Activated CD8-positive, alpha-beta T cell treated with anti-CD3 and anti-CD28 coated beads, Interleukin-2, amount 10 ng/mL, durations not matched to agents 7 days and 5 days (primary cell): ENCODE measurements at regions not wholly inside any gene's neighbourhood (a gene's known extent, or its start where the extent isn't known, plus 50 kb on each side); places are given as distances from the start of the nearest gene placed in this dataset.
"Not testable (repeated sequence)": the region's sequence is repeated elsewhere in the genome, so short reads cannot be mapped to it uniquely, and the experiment has no call there.

Experiments used
- ATAC-seq: fragments of 150-1000 bp; cut with Tn5 transposase; one replicate; pipeline ENCODE4 v1.10.0; 2021; ENCODE audit warnings: moderate library complexity
- CTCF ChIA-PET: fragments of 350-600 bp; sonication (Branson Sonifier 250); formaldehyde crosslinking; loops from one replicate; lab custom pipeline; 2021; ENCODE audit warnings: antibody characterized with exemption; lab: Charles Lee
- POLR2A ChIA-PET: fragments of 350-600 bp; sonication (Branson Sonifier 250); formaldehyde crosslinking; loops from one replicate; lab custom pipeline; 2021; ENCODE audit warnings: antibody characterized with exemption; lab: Charles Lee
- DNase-seq: peaks from one replicate; pipeline ENCODE4 v3.0.0-alpha.2; 2020
- H3K27ac Mint-ChIP-seq: one replicate; pipeline ENCODE4 v1.8.0; 2021; ENCODE audit warnings: mild to moderate bottlenecking, mixed read lengths
- H3K27me3 Mint-ChIP-seq: one replicate; pipeline ENCODE4 v1.8.0; 2021; ENCODE audit warnings: low read depth, mixed read lengths
- H3K36me3 Mint-ChIP-seq: one replicate; pipeline ENCODE4 v1.8.0; 2021; ENCODE audit warnings: low read depth, mixed read lengths
- H3K4me1 Mint-ChIP-seq: one replicate; pipeline ENCODE4 v1.8.0; 2021; ENCODE audit warnings: low read depth, mixed read lengths
- H3K4me3 Mint-ChIP-seq: one replicate; pipeline ENCODE4 v1.8.0; 2021; ENCODE audit warnings: mild to moderate bottlenecking, mixed read lengths
- H3K9me3 Mint-ChIP-seq: one replicate; pipeline ENCODE4 v1.8.0; 2022; ENCODE audit warnings: mixed read lengths; ENCODE audit not compliant: insufficient read depth

GRCh38 chr2:195151711-195152110 is 505.3 kb upstream of the SLC39A10 start:
- H3K4me1 Mint-ChIP-seq = no peaks in the 10 kb centered on the region
- POLR2A ChIA-PET = no interaction called here
- CTCF ChIA-PET = no interaction called here
- no peaks in the 10 kb centered on the region for H3K9me3 Mint-ChIP-seq
- H3K27ac Mint-ChIP-seq = no peak overlapping the region
- ATAC-seq = no peak
- H3K27me3 Mint-ChIP-seq = no peaks in the 10 kb centered on the region
- no peak for DNase-seq
- H3K36me3 Mint-ChIP-seq = no peaks in the 10 kb centered on the region
- H3K4me3 Mint-ChIP-seq = no peak overlapping the region

- Mint-ChIP-seq H3K27me3 (no peaks in the 10 kb centered on the region), H3K9me3 (no peaks in the 10 kb centered on the region), H3K4me3 (no peak overlapping the region), H3K4me1 (no peaks in the 10 kb centered on the region), H3K36me3 (no peaks in the 10 kb centered on the region), H3K27ac (no peak overlapping the region)
- DNase-seq (no peak), ATAC-seq (no peak)
- CTCF ChIA-PET = no interaction called here
- POLR2A ChIA-PET = no interaction called here
Measured at GRCh38 chr2:195150819-195151218, 506.2 kb upstream of the SLC39A10 start.

GRCh38 chr2:195148004-195148403 is 509.0 kb upstream of the SLC39A10 start:
- no peak for ATAC-seq
- no peaks in the 10 kb centered on the region for H3K36me3 Mint-ChIP-seq
- ChIA-PET POLR2A (interaction anchor here (0.6 kb wide), 1 partner anchor 253 kb away, joined by 3 read pairs; no protein-coding TSS in a partner anchor), CTCF (no interaction called here)
- DNase-seq = no peak
- H3K27ac Mint-ChIP-seq = no peak overlapping the region
- H3K4me1 Mint-ChIP-seq = no peaks in the 10 kb centered on the region
- no peaks in the 10 kb centered on the region for H3K9me3 Mint-ChIP-seq
- no peaks in the 10 kb centered on the region for H3K27me3 Mint-ChIP-seq
- H3K4me3 Mint-ChIP-seq = no peak overlapping the region

DNA sequence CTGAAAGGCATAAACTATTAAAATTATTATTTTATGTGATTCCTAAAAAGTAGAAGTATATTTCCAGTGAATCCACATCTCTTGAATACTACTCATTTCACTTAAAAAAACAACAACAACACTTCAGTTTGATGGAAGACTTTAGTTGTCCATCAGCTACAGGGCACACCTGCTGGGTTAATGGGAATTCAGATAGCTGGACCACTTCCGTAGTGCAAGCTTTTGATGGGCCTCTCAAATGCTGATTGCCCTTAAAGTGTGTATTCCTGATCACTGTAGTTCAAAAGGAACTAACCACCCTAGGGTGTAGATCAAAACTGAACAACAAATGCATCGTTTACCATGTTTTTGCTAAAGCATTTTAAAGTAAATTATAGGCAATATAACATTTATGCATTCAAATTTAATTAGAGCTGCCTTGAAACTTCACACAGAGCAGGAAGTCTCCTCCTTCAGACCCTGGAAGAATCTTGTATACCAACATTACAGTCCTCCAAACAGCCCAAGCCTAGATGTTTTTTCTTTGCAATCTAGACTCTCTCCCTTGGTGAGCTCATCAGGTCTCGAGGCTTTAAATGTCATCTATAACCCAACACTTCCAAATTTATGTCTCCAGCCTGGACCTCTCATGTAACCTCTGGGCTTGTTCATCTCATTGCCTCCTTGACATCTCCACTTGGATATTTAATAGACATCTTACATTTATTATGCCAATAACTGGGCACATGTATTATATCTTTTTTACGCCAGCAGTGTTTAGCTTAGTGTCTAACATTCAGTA is 510.1 kb upstream of the SLC39A10 start:
- no peaks in the 10 kb centered on the region for H3K36me3 Mint-ChIP-seq
- ATAC-seq (no peak), DNase-seq (no peak)
- H3K27me3 Mint-ChIP-seq = no peaks in the 10 kb centered on the region
- H3K4me1 Mint-ChIP-seq = no peaks in the 10 kb centered on the region
- no peak overlapping the region for H3K27ac Mint-ChIP-seq
- no peaks in the 10 kb centered on the region for H3K9me3 Mint-ChIP-seq
- CTCF ChIA-PET = no interaction called here
- no peak overlapping the region for H3K4me3 Mint-ChIP-seq
- POLR2A ChIA-PET = no interaction called here

DNA sequence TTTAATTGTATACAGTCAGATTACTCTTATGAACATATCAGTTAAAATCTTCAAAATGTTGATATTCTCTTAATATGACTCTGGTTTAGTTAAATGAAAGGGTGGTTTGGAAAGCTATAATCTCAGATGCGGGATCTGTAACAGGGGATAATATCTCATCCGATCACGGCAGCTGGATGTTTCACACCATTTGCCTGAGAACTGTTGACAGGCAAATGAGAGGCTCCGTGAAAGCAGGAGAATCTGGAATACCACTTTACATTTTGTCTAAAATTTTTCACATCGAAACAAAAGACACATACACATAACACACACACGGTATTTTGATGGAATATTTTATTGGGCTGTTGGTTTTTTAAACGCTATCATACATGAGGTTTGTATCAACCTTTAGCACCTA is 518.6 kb upstream of the SLC39A10 start:
- CTCF ChIA-PET = no interaction called here
- POLR2A ChIA-PET = no interaction called here
- ATAC-seq = no peak
- H3K9me3 Mint-ChIP-seq = no peaks in the 10 kb centered on the region
- H3K27me3 Mint-ChIP-seq = no peaks in the 10 kb centered on the region
- no peak overlapping the region for H3K27ac Mint-ChIP-seq
- no peak for DNase-seq
- H3K4me1 Mint-ChIP-seq = no peaks in the 10 kb centered on the region
- no peak overlapping the region for H3K4me3 Mint-ChIP-seq
- no peaks in the 10 kb centered on the region for H3K36me3 Mint-ChIP-seq

- POLR2A ChIA-PET, H3K4me1 Mint-ChIP-seq, CTCF ChIA-PET, DNase-seq, H3K27me3 Mint-ChIP-seq, H3K4me3 Mint-ChIP-seq, H3K9me3 Mint-ChIP-seq, H3K27ac Mint-ChIP-seq, H3K36me3 Mint-ChIP-seq, ATAC-seq: not testable (repeated sequence)
Measured at GRCh38 chr2:195125889-195126288, 531.1 kb upstream of the SLC39A10 start.

GRCh38 chr2:195124391-195125079 is 532.5 kb upstream of the SLC39A10 start:
- Mint-ChIP-seq H3K9me3 (no peaks in the 10 kb centered on the region), H3K27ac (no peak overlapping the region), H3K4me3 (no peak overlapping the region), H3K27me3 (no peaks in the 10 kb centered on the region), H3K4me1 (no peaks in the 10 kb centered on the region), H3K36me3 (no peaks in the 10 kb centered on the region)
- DNase-seq (no peak), ATAC-seq (no peak)
- ChIA-PET POLR2A (no interaction called here), CTCF (no interaction called here)

GRCh38 chr2:195122653-195123052 is 534.4 kb upstream of the SLC39A10 start:
- H3K4me3 Mint-ChIP-seq = no peak overlapping the region
- ChIA-PET POLR2A (no interaction called here), CTCF (no interaction called here)
- DNase-seq (no peak), ATAC-seq (no peak)
- H3K9me3 Mint-ChIP-seq = no peaks in the 10 kb centered on the region
- no peaks in the 10 kb centered on the region for H3K4me1 Mint-ChIP-seq
- no peaks in the 10 kb centered on the region for H3K36me3 Mint-ChIP-seq
- H3K27me3 Mint-ChIP-seq = no peaks in the 10 kb centered on the region
- H3K27ac Mint-ChIP-seq = no peak overlapping the region

GRCh38 chr2:195121341-195121740 is 535.7 kb upstream of the SLC39A10 start:
- H3K4me1 Mint-ChIP-seq = no peaks in the 10 kb centered on the region
- no peaks in the 10 kb centered on the region for H3K9me3 Mint-ChIP-seq
- no peak overlapping the region for H3K27ac Mint-ChIP-seq
- DNase-seq (no peak), ATAC-seq (no peak)
- CTCF ChIA-PET = no interaction called here
- POLR2A ChIA-PET = no interaction called here
- no peaks in the 10 kb centered on the region for H3K36me3 Mint-ChIP-seq
- no peak overlapping the region for H3K4me3 Mint-ChIP-seq
- H3K27me3 Mint-ChIP-seq = no peaks in the 10 kb centered on the region

DNA sequence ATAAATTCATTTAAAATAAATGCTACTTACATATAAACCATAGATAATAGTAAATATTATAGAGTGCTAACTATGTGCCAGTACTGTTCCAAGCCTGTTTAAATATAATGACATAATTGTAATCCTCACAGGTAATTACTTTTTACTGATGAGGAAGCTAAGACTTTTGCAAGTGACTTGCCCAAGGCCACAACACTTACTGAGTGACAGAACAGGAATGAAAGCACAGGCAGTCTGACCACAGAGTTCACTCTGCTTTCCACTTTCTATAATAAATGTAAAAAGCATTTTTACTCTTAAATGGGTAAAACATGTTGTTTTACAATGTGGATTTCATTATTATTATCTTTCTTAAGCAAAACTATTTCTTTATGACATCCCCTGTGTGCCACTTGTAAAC is 537.8 kb upstream of the SLC39A10 start:
- no peaks in the 10 kb centered on the region for H3K27me3 Mint-ChIP-seq
- no peak overlapping the region for H3K27ac Mint-ChIP-seq
- no peak overlapping the region for H3K4me3 Mint-ChIP-seq
- ChIA-PET POLR2A (no interaction called here), CTCF (no interaction called here)
- H3K36me3 Mint-ChIP-seq = no peaks in the 10 kb centered on the region
- no peaks in the 10 kb centered on the region for H3K4me1 Mint-ChIP-seq
- ATAC-seq = no peak
- no peak for DNase-seq
- no peaks in the 10 kb centered on the region for H3K9me3 Mint-ChIP-seq

- CTCF ChIA-PET = no interaction called here
- POLR2A ChIA-PET = no interaction called here
Measured at GRCh38 chr2:195118276-195118675, 538.8 kb upstream of the SLC39A10 start.

DNA sequence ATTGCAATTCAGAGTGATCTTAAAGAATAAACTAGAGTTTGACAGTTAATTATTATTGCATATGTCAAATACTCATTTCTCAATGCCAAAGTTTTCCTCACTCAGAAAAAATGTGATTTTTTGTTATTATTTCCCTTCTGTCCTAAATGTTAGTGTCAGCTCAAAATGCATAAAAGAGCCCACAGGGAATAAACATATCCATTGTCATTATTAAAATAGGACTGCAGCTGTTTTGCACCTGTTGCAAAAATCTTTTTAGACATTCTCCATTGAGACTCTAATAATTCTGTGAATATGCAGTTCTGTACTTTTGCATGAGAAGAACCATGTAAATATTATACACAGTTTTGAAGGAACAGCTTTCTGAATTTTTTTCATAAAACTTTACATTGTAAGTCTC is 540.0 kb upstream of the SLC39A10 start:
- no peak for DNase-seq
- Mint-ChIP-seq H3K4me1 (no peaks in the 10 kb centered on the region), H3K4me3 (no peak overlapping the region), H3K27me3 (no peaks in the 10 kb centered on the region), H3K27ac (no peak overlapping the region), H3K36me3 (no peaks in the 10 kb centered on the region), H3K9me3 (no peaks in the 10 kb centered on the region)
- POLR2A ChIA-PET = no interaction called here
- CTCF ChIA-PET = no interaction called here
- ATAC-seq = no peak

More at GRCh38 chr2:195118276-195118675, 538.8 kb upstream of the SLC39A10 start:
- ATAC-seq = no peak
- Mint-ChIP-seq H3K9me3 (no peaks in the 10 kb centered on the region), H3K4me3 (no peak overlapping the region), H3K4me1 (no peaks in the 10 kb centered on the region), H3K27ac (no peak overlapping the region), H3K36me3 (no peaks in the 10 kb centered on the region), H3K27me3 (no peaks in the 10 kb centered on the region)
- DNase-seq = no peak
